ENCODE measurements at regions not wholly inside any gene's neighbourhood (a gene's known extent, or its start where the extent isn't known, plus 50 kb on each side); places are given as distances from the start of the nearest gene placed in this dataset.

GRCh38 chr3:182006431-182006830 is 294.7 kb downstream of the SOX2 start:
- Histone ChIP-seq H3K27me3 (ENCODE audit: control insufficient read depth in 3 of 3, insufficient read depth in 3 of 3, low read length in 2 of 3) (no peaks in the 10 kb centered on the region), H3K27ac (ENCODE audit: low read depth in 1 of 2, low read length in 1 of 2) (no peak overlapping the region), H3K36me3 (ENCODE audit: control insufficient read depth in 4 of 4, insufficient read depth in 4 of 4, low read length in 4 of 4) (no peaks in the 10 kb centered on the region), H3K9me3 (ENCODE audit: control insufficient read depth in 4 of 4, insufficient read depth in 3 of 4, low read length in 3 of 4) (no peaks in the 10 kb centered on the region), H3K9ac (ENCODE audit: insufficient read depth in 1 of 2, low read length in 2 of 2) (no peak overlapping the region), H3K4me1 (ENCODE audit: control insufficient read depth in 5 of 5, insufficient read depth in 5 of 5, low read length in 5 of 5) (no peaks in the 10 kb centered on the region), H3K4me3 (no peak overlapping the region)
- DNase-seq (no peak), ATAC-seq (ENCODE audit: insufficient read depth, low FRiP score) (no peak)
- WGBS, 2 donors = 65 to 78% methylated on average over 4 of the region's 4 CpGs
- no peak for TF ChIP-seq CTCF (IDR thresholded peaks at IDR 0.05; ENCODE audit: control extremely low read depth, extremely low read depth)

- DNase-seq (no peak), ATAC-seq (ENCODE audit: insufficient read depth, low FRiP score) (no peak)
- Histone ChIP-seq H3K9me3 (ENCODE audit: control insufficient read depth in 4 of 4, insufficient read depth in 3 of 4, low read length in 3 of 4) (no peaks in the 10 kb centered on the region), H3K4me1 (ENCODE audit: control insufficient read depth in 5 of 5, insufficient read depth in 5 of 5, low read length in 5 of 5) (no peaks in the 10 kb centered on the region), H3K27ac (ENCODE audit: low read depth in 1 of 2, low read length in 1 of 2) (no peak overlapping the region), H3K4me3 (no peak overlapping the region), H3K36me3 (ENCODE audit: control insufficient read depth in 4 of 4, insufficient read depth in 4 of 4, low read length in 4 of 4) (no peaks in the 10 kb centered on the region), H3K9ac (ENCODE audit: insufficient read depth in 1 of 2, low read length in 2 of 2) (no peak overlapping the region), H3K27me3 (ENCODE audit: control insufficient read depth in 3 of 3, insufficient read depth in 3 of 3, low read length in 2 of 3) (no peaks in the 10 kb centered on the region)
- 77 to 87% methylated on average over 5 of the region's 5 CpGs for WGBS, 2 donors
- TF ChIP-seq CTCF (IDR thresholded peaks at IDR 0.05; ENCODE audit: control extremely low read depth, extremely low read depth) = no peak
These were observed 295.7 kb downstream of the SOX2 start for GRCh38 chr3:182007441-182007840.

GRCh38 chr3:182018361-182018760 is 306.6 kb downstream of the SOX2 start:
- H3K27ac ChIP-seq (ENCODE audit: low read depth in 1 of 2, low read length in 1 of 2) = no peak overlapping the region
- ATAC-seq (ENCODE audit: insufficient read depth, low FRiP score) (no peak), DNase-seq (no peak)
- H3K36me3 ChIP-seq (ENCODE audit: control insufficient read depth in 4 of 4, insufficient read depth in 4 of 4, low read length in 4 of 4) = no peaks in the 10 kb centered on the region
- no peaks in the 10 kb centered on the region for H3K9me3 ChIP-seq (ENCODE audit: control insufficient read depth in 4 of 4, insufficient read depth in 3 of 4, low read length in 3 of 4)
- no peak overlapping the region for H3K9ac ChIP-seq (ENCODE audit: insufficient read depth in 1 of 2, low read length in 2 of 2)
- H3K4me1 ChIP-seq (ENCODE audit: control insufficient read depth in 5 of 5, insufficient read depth in 5 of 5, low read length in 5 of 5) = no peaks in the 10 kb centered on the region
- WGBS, 2 donors = 83 to 90% methylated on average over 2 of the region's 2 CpGs
- no peaks in the 10 kb centered on the region for H3K27me3 ChIP-seq (ENCODE audit: control insufficient read depth in 3 of 3, insufficient read depth in 3 of 3, low read length in 2 of 3)
- H3K4me3 ChIP-seq = no peak overlapping the region
- TF ChIP-seq CTCF (IDR thresholded peaks at IDR 0.05; ENCODE audit: control extremely low read depth, extremely low read depth) = no peak

GRCh38 chr3:182019926-182020325 is 308.2 kb downstream of the SOX2 start:
- H3K4me1 ChIP-seq (ENCODE audit: control insufficient read depth in 5 of 5, insufficient read depth in 5 of 5, low read length in 5 of 5) = no peaks in the 10 kb centered on the region
- no peaks in the 10 kb centered on the region for H3K9me3 ChIP-seq (ENCODE audit: control insufficient read depth in 4 of 4, insufficient read depth in 3 of 4, low read length in 3 of 4)
- no peak overlapping the region for H3K27ac ChIP-seq (ENCODE audit: low read depth in 1 of 2, low read length in 1 of 2)
- H3K9ac ChIP-seq (ENCODE audit: insufficient read depth in 1 of 2, low read length in 2 of 2) = no peak overlapping the region
- DNase-seq (no peak), ATAC-seq (ENCODE audit: insufficient read depth, low FRiP score) (no peak)
- H3K27me3 ChIP-seq (ENCODE audit: control insufficient read depth in 3 of 3, insufficient read depth in 3 of 3, low read length in 2 of 3) = no peaks in the 10 kb centered on the region
- H3K4me3 ChIP-seq = no peak overlapping the region
- TF ChIP-seq CTCF (IDR thresholded peaks at IDR 0.05; ENCODE audit: control extremely low read depth, extremely low read depth) = no peak
- H3K36me3 ChIP-seq (ENCODE audit: control insufficient read depth in 4 of 4, insufficient read depth in 4 of 4, low read length in 4 of 4) = no peaks in the 10 kb centered on the region
- 49 to 65% methylated on average over 1 of the region's 1 CpG for WGBS, 2 donors
